GM18502 (cell line): ENCODE measurements at regions not wholly inside any gene's neighbourhood (a gene's known extent, or its start where the extent isn't known, plus 50 kb on each side); places are given as distances from the start of the nearest gene placed in this dataset.
"Not testable (repeated sequence)": the region's sequence is repeated elsewhere in the genome, so short reads cannot be mapped to it uniquely, and the experiment has no call there.

Experiments
- ATAC-seq: cut with Tn5 transposase; IDR thresholded peaks from one replicate; pipeline ENCODE4 v1.9.1; 2021; ENCODE audit warnings: mild to moderate bottlenecking; ENCODE audit not compliant: unreplicated experiment, poor library complexity

- ATAC-seq, result peak; percentile 52
These were observed 358.7 kb downstream of the BARHL2 start for GRCh38 chr1:90358448-90358847.

GRCh38 chr1:90357995-90358394 is 359.1 kb downstream of the BARHL2 start:
- ATAC-seq, result peak; percentile 83

- peak; percentile 40 for ATAC-seq
These were observed 360.1 kb downstream of the BARHL2 start for GRCh38 chr1:90356991-90357390.

GRCh38 chr1:90356101-90356500 is 361.0 kb downstream of the BARHL2 start:
- no peak for ATAC-seq

- ATAC-seq, result no peak
These were observed 359.8 kb downstream of the ZNF326 start for GRCh38 chr1:90354704-90355103.

- no peak for ATAC-seq
These were observed 356.1 kb downstream of the ZNF326 start for GRCh38 chr1:90351019-90351418.

- no peak for ATAC-seq
These were observed 354.6 kb downstream of the ZNF326 start for GRCh38 chr1:90349510-90349909.

- no peak for ATAC-seq
These were observed 354.0 kb downstream of the ZNF326 start for GRCh38 chr1:90348934-90349333.

GRCh38 chr1:90348459-90348858 is 353.5 kb downstream of the ZNF326 start:
- ATAC-seq, result not testable (repeated sequence)

GRCh38 chr1:90347366-90347765 is 352.5 kb downstream of the ZNF326 start:
- ATAC-seq, result no peak

GRCh38 chr1:90346757-90347156 is 351.8 kb downstream of the ZNF326 start:
- ATAC-seq, result no peak

GRCh38 chr1:90346349-90346748 is 351.4 kb downstream of the ZNF326 start:
- ATAC-seq, result no peak

GRCh38 chr1:90344963-90345730 is 350.2 kb downstream of the ZNF326 start:
- ATAC-seq, result peak; percentile 53

GRCh38 chr1:90341516-90341915 is 346.6 kb downstream of the ZNF326 start:
- ATAC-seq, result no peak

- no peak for ATAC-seq
These were observed 345.7 kb downstream of the ZNF326 start for GRCh38 chr1:90340606-90341005.

- no peak for ATAC-seq
These were observed 344.9 kb downstream of the ZNF326 start for GRCh38 chr1:90339811-90340210.

GRCh38 chr1:90336552-90337324 is 341.8 kb downstream of the ZNF326 start:
- no peak for ATAC-seq

GRCh38 chr1:90335558-90335957 is 340.6 kb downstream of the ZNF326 start:
- no peak for ATAC-seq

GRCh38 chr1:90334137-90334536 is 339.2 kb downstream of the ZNF326 start:
- ATAC-seq, result no peak

GRCh38 chr1:90325168-90325567 is 330.3 kb downstream of the ZNF326 start:
- ATAC-seq, result no peak

GRCh38 chr1:90322186-90322585 is 327.3 kb downstream of the ZNF326 start:
- ATAC-seq, result no peak

- no peak for ATAC-seq
These were observed 325.0 kb downstream of the ZNF326 start for GRCh38 chr1:90319918-90320317.
